ENCODE measurements at regions not wholly inside any gene's neighbourhood (a gene's known extent, or its start where the extent isn't known, plus 50 kb on each side); places are given as distances from the start of the nearest gene placed in this dataset.

DNA sequence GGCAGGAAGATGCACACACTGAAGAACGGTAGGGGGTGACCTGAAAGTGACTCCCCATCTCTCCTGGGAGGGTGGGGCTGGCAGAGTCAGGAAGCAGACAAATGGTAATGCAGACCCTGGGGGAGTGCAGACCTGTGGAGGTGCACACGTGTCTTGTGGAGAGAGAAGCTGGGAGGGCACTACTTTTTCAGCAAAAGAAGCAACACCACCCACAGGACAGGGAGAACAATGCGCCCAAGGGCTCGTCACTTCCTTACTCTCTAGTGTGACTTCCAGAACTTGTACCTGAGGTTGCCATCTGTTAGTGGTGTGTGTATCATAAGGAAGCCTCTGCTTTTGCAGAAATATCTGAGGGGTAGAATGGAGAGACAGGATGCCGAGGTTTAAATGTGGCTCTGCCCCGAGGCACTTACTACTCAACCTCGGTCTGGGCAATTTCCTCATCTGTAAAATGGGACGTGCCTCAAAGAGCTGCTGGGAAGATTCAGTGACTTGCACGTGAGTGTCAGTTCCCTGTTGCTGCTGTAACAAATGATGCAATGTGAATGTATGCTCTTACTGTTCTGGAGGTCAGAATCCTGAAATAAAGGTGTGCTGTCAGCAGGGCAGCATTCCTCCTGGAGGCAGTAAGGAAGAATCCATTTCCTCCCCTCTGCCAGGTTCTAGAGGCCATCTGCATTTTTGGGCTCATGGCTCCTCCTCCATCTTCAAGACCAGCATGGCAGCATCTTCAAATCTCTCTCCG is 323.4 kb downstream of the SHANK2 start:
- DNase-seq (ENCODE audit: insufficient read length, low spot score) (no peak), FAIRE-seq (peak; percentile 23)

DNA sequence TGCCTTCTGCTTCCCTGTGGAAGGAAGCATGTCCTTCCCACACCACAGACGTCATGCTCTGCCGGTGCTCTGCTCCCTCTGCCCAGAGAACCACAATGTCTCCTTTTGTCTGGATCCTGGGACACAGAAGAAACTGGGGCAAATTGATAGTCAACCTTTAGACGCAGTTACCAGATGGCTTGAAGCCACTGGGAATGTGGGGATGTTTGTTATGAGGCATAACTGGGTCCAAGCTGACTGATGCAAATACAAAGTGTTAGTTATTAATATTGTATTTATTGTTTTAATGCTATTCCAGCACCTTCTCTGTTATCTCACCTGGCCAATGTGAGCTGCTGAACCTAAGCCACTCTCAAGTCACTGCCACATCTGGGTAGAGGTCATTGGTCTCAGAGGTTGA is 322.2 kb downstream of the SHANK2 start:
- FAIRE-seq (no peak), DNase-seq (ENCODE audit: insufficient read length, low spot score) (no peak)

DNA sequence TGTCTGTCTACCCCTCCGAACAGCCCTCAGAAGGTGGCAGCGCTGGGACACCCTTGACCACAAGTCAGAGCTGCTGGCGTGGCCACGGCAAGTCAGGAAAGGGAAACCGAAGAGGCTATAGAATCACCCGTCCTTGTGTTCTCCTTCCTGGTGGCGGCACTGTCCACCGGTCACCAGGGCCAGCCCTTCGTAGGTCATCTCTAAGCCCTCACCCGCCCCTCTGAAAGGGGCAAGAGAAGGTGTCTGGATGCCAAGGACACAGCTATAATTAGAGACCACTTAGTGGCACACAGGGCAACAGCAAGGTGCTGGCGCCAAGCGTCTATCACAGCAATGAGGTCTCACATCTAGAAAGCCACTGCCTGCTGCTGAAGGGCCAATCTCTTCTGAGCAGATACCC is 320.9 kb downstream of the SHANK2 start:
- DNase-seq (ENCODE audit: insufficient read length, low spot score) = no peak
- no peak for FAIRE-seq

DNA sequence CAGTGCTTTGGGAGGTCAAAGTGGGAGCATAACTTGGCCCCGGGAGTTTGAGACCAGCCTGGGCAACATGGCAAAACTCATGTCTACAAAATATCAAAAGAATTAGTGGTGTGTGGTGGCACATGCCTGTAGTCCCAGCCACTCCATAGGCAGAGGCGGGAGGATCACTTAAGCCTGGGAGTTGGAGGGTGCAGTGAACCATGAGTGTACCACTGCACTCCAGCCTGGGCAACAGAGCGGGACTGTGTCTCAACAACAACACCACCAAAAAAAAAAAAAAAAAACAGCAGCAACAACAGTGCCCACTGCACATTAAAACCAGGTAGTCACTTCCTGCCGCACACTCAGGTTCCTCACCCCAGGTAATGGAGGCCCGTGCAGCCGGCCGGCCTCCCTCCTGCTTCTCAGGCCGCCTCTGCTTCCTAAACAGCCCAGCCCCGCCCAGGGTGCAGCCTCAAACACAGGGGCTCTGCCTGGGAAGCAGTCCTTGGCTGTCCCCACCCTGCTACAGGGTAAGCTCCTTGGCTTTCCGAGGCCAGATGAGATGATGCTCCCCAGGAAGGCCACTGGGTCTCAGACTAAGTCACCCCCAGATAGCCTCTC is 318.3 kb downstream of the SHANK2 start:
- DNase-seq (ENCODE audit: insufficient read length, low spot score) (no peak), FAIRE-seq (no peak)

DNA sequence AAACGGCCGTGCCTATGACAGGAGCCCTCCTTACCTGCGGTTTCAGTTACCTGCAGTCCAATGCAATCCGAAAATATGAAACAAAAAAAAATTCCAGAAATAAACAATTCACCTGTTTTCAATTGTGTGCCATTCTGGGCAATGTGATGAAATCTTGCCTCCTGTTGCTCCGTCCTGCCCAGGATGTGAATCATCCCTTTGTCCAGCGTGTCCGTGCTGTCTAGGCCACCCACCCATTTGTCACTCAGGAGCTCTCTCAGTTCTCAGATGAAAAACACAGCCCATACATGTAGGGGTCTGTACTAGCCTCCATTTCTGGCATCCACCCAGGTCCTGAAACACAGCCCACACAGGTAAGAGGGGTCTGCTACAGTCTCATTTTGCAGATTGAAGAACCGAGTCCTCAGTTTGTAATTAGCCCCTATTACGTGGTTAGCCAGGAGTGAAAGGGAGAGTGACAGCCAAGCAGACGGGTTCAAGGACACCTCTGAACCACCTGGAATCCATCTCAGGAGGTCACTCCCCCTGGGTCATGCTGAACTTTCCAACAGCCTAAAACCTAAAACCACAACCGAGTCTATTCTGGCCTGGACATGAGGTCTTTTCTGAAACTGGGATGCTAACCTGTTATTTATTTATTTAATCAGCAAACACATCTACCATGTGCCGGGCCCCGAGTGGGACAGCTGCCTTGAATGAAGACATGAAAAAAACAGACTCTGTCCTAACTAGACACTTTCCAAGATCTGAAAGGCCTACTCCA is 317.2 kb downstream of the SHANK2 start:
- DNase-seq (ENCODE audit: insufficient read length, low spot score) (peak; percentile 31), FAIRE-seq (no peak)

DNA sequence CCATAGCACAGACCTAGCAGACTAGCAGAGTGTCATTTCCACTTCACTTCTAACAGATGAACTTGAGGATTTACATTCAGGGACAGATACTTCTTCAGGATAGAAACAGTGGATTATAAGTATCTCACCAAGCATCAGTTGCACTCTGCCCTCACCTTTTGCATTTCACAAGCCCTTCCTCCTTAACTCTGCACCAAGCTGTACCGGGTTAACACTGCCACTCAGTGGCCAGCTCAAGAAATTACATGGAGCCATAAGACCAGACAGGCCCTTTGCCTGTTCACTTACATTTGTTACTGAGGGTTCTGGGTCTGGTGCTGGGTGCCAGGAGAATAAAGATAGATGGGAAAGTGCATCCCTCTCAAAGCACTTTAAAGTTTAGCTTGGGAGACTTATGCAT is 309.8 kb downstream of the SHANK2 start:
- DNase-seq (ENCODE audit: insufficient read length, low spot score) = no peak
- no peak for FAIRE-seq

DNA sequence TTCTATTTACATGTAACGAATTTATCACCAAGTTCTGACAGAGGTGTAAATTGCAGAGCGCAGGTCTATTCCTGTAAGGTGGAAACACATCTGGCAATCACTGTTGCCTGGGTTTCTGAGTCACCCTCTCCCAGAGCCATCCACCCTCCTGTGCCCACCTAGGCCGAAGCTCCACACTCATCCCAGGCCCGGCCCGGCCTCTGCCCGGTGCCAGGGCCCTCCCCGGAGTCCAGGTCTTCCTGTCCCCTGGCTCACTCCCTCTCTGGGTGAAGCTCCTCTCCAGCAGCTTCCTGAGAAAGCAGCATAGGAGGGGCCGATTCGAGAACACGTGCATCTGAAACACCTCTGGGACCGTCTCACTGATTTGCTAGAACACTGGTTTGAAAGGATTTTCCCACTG is 308.2 kb downstream of the SHANK2 start:
- no peak for DNase-seq (ENCODE audit: insufficient read length, low spot score)

DNA sequence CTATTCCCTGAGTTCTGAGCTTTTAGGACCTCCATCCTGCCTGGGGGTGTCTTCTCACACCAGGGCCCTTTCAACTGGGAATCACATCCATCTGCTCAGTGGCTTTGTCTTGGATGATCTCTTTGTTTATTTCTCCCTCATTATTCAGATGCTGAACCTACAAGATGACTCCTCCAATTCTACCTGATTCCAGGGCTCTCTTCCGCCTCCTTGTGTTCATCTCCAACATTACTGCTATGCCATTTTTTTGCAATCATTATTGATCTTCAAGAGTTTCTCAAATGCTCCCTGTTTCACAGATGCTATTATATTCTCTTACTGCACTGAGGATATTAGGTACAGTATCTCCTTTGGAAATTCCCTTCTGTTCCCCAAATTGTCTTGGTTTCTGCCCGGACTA is 307.7 kb downstream of the SHANK2 start:
- DNase-seq (ENCODE audit: insufficient read length, low spot score) (no peak), FAIRE-seq (no peak)

More for the DNA sequence above, 308.2 kb downstream of the SHANK2 start:
- no peak for FAIRE-seq

DNA sequence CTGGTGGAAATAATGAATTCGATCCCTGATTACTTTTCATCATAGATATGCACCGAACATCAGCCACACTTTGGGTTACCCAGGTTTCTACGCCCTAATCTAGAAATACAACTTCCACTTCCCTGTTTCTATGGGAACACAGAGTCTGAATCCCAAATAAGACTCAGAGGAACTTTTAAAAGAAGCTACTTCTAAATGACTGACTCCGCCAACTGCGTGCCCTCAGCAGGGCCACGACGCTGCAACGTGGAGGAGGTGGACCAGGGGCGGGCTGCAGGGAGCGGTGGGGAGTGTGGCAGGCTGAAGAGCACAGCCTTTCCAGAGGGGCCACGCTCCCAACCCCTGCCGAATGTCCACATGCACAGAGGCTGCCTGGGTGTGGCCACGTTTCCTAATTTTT is 304.0 kb downstream of the SHANK2 start:
- DNase-seq (ENCODE audit: insufficient read length, low spot score) (no peak), FAIRE-seq (no peak)

DNA sequence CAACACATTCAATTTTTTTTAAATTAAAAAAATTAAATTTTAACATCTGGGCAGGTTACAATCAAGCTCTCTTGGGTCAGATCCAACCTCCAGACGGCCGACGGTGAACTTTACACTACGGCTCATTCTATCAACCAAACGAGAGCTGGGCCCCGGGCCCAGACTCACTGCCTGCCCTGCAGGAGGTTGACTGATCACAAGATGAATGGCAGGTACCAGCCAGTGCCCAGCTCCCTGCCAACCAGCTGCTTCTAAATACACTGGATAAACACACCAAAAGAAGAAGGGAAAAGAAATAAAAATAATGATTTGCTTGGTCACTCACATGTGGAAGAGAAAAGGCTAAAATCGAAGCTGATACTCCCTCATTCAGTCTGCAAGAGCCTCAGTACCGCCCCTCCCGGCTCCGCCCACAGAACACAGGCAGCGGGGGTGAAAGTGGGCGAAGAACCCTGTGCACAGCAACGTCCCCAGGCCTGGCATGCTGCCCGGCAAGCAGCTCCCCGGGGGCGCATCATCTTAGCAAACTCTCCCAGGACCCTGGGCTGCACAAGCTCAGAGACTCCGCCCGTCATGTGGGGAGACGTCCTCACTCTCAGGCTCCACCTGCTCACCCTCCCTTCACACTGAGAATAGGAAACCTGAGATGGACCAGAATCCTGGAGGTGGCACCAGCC is 303.4 kb downstream of the SHANK2 start:
- FAIRE-seq (no peak), DNase-seq (ENCODE audit: insufficient read length, low spot score) (no peak)

DNA sequence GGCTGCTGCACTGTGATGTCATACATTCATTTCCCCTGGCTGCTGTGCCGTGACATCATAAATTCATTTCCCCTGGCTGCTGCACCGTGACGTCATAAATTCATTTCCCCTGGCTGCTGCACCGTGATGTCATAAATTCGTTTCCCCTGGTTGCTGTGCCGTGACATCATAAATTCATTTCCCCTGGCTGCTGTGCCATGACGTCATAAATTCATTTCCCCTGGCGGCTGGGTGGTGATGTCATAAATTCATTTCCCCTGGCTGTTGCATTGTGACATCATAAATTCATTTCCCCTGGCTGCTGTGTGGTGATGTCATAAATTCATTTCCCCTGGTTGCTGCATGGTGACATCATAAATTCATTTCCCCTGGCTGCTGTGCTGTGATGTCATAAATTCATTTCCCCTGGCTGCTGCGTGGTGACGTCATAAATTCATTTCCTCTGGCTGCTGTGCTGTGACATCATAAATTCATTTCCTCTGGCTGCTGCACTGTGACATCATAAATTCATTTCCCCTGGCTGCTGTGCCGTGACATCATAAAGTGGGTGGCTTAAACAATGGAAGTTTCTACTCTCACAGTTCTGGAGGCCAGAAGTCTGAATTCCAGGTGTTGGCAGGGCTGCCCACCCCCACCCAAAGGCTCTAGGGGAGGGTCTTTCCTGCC is 301.1 kb downstream of the SHANK2 start:
- FAIRE-seq = peak; percentile 92
- DNase-seq (ENCODE audit: insufficient read length, low spot score) = no peak

DNA sequence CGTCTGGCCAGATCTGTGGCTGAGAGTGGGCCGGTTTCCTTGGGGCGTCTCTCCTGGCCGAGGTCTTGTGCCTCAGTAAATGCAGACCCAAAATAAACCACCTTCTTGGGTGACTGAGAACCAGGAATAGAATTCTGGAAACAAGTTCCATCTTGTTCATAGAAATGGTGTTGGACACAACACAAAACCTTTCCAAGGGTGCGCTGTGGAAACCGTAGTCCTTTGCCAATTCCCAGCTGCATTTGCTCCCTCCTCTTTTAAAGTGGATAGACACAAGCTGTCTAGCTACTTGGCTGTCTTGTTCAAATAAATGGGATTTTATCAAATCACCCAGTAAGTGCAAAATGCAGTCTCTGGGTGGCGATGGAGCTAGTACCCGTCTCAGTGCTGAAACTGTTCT is 300.2 kb downstream of the SHANK2 start:
- FAIRE-seq (no peak), DNase-seq (ENCODE audit: insufficient read length, low spot score) (no peak)

DNA sequence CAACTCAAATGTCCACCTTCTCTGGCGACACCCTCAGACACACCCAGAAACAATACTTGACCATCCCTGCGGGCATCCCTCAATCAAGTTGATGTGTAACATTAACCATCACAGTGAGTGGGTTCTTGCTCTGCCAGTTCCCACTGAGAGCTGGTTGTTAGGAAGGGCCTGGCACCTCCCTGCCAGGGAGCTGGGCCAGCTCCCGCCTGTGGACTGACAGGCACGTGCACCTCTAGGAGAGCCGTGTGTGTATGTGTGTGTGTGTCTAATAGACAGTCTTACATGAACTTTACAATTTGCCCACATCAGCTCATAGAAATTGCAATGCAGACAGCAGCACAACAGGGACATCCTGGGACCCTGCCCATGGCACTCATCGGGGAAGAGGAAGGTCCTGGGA is 298.7 kb downstream of the SHANK2 start:
- DNase-seq (ENCODE audit: insufficient read length, low spot score) = no peak
- FAIRE-seq = no peak

DNA sequence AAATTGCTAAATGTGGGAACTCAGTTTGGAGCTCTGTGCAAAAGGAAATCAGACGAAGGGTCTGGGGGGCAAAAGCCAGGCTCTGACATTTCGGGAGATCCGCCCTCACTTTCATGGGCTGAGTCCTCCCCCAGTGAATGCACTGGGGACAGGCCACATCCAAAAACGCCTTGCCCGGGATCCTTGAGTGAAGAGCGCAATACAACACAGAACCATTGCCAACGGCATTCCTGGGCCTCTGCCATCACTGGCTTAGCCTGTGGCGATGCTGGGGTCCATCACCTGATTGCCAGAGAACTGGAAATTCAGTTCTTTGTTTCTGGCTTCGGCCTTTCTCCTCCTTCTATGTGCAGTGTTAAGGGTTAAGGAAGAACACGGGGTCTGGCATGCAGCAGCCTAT is 297.9 kb downstream of the SHANK2 start:
- DNase-seq (ENCODE audit: insufficient read length, low spot score) = no peak
- FAIRE-seq = no peak
